ENCODE measurements at regions not wholly inside any gene's neighbourhood (a gene's known extent, or its start where the extent isn't known, plus 50 kb on each side); places are given as distances from the start of the nearest gene placed in this dataset.

- ATAC-seq (no peak), DNase-seq (no peak)
- H3K4me1 ChIP-seq, result no peaks in the 10 kb centered on the region
- WGBS, 2 donors, result 79 to 86% methylated on average over 1 of the region's 1 CpG
- no peaks in the 10 kb centered on the region for H3K27me3 ChIP-seq
- H3K4me3 ChIP-seq, result no peak overlapping the region
- no peak overlapping the region for H3K27ac ChIP-seq
- intact Hi-C loops (cut with DNase I), result no loop called here
- no peak for TF ChIP-seq CTCF (IDR thresholded peaks at IDR 0.05)
- no peaks in the 10 kb centered on the region for H3K36me3 ChIP-seq
- H3K9me3 ChIP-seq, result no peaks in the 10 kb centered on the region
These were observed 562.9 kb upstream of the POT1 start for GRCh38 chr7:125492521-125492920.

- H3K36me3 ChIP-seq, result no peaks in the 10 kb centered on the region
- no peak for TF ChIP-seq CTCF (IDR thresholded peaks at IDR 0.05)
- no peaks in the 10 kb centered on the region for H3K9me3 ChIP-seq
- 55 to 61% methylated on average over 1 of the region's 1 CpG for WGBS, 2 donors
- DNase-seq, result no peak
- intact Hi-C loops (cut with DNase I), result no loop called here
- H3K27ac ChIP-seq, result no peak overlapping the region
- no peaks in the 10 kb centered on the region for H3K27me3 ChIP-seq
- no peak overlapping the region for H3K4me3 ChIP-seq
- H3K4me1 ChIP-seq, result no peaks in the 10 kb centered on the region
- ATAC-seq, result no peak
These were observed 561.5 kb upstream of the POT1 start for GRCh38 chr7:125491137-125491536.

- TF ChIP-seq CTCF (IDR thresholded peaks at IDR 0.05), result no peak
- H3K4me3 ChIP-seq, result no peak overlapping the region
- H3K27me3 ChIP-seq, result no peaks in the 10 kb centered on the region
- intact Hi-C loops (cut with DNase I), result no loop called here
- ATAC-seq (no peak), DNase-seq (no peak)
- no peaks in the 10 kb centered on the region for H3K4me1 ChIP-seq
- WGBS, 2 donors, result 62 to 69% methylated on average over 4 of the region's 4 CpGs
- no peaks in the 10 kb centered on the region for H3K36me3 ChIP-seq
- H3K9me3 ChIP-seq, result no peaks in the 10 kb centered on the region
- H3K27ac ChIP-seq, result no peak overlapping the region
These were observed 560.5 kb upstream of the POT1 start for GRCh38 chr7:125490167-125490566.

GRCh38 chr7:125485223-125485622 is 555.6 kb upstream of the POT1 start:
- intact Hi-C loops (cut with DNase I), result no loop called here
- no peak for TF ChIP-seq CTCF (IDR thresholded peaks at IDR 0.05)
- no peaks in the 10 kb centered on the region for H3K9me3 ChIP-seq
- no peaks in the 10 kb centered on the region for H3K27me3 ChIP-seq
- WGBS, 2 donors, result 85 to 89% methylated on average over 2 of the region's 2 CpGs
- ATAC-seq (no peak), DNase-seq (no peak)
- H3K4me3 ChIP-seq, result no peak overlapping the region
- no peak overlapping the region for H3K27ac ChIP-seq
- no peaks in the 10 kb centered on the region for H3K36me3 ChIP-seq
- H3K4me1 ChIP-seq, result no peaks in the 10 kb centered on the region

- ATAC-seq (no peak), DNase-seq (no peak)
- H3K27ac ChIP-seq, result no peak overlapping the region
- no peaks in the 10 kb centered on the region for H3K9me3 ChIP-seq
- no peak for TF ChIP-seq CTCF (IDR thresholded peaks at IDR 0.05)
- WGBS, 2 donors, result 91 to 95% methylated on average over 2 of the region's 2 CpGs
- H3K4me3 ChIP-seq, result no peak overlapping the region
- no peaks in the 10 kb centered on the region for H3K4me1 ChIP-seq
- no peaks in the 10 kb centered on the region for H3K27me3 ChIP-seq
- no peaks in the 10 kb centered on the region for H3K36me3 ChIP-seq
- intact Hi-C loops (cut with DNase I), result no loop called here
These were observed 555.1 kb upstream of the POT1 start for GRCh38 chr7:125484755-125485154.

Data from heart right ventricle (tissue), 16 donors.